RWPE1 (cell line): ENCODE measurements at regions not wholly inside any gene's neighbourhood (a gene's known extent, or its start where the extent isn't known, plus 50 kb on each side); places are given as distances from the start of the nearest gene placed in this dataset.

Experiments used
- CTCF ChIA-PET: fragments of 350-600 bp; sonication (Branson Sonifier 250); formaldehyde crosslinking; extraction: SDS; loops from one replicate; lab custom pipeline; 2021; lab: Yijun Ruan, JAX
- POLR2A ChIA-PET: fragments of 400-600 bp; formaldehyde crosslinking; extraction: SDS; loops from one replicate; lab custom pipeline; 2020; ENCODE audit warnings: antibody characterized with exemption; ENCODE audit not compliant: low non-redundant PET; lab: Yijun Ruan, JAX
- DNase-seq: peaks from one replicate; pipeline ENCODE4 v3.0.0; 2012; ENCODE audit warnings: low spot score
- H3K27ac ChIP-seq: fragments of 450-650 bp; 2 replicates; pipeline ENCODE4 v1.5.1; 2017
- TF ChIP-seq, protein P1 (sequence below): fragments of 450-650 bp; conservative IDR thresholded peaks from 2 replicates; pipeline ENCODE4 v1.5.1; 2017; ENCODE audit warnings: low read depth, mild to moderate bottlenecking

DNA sequence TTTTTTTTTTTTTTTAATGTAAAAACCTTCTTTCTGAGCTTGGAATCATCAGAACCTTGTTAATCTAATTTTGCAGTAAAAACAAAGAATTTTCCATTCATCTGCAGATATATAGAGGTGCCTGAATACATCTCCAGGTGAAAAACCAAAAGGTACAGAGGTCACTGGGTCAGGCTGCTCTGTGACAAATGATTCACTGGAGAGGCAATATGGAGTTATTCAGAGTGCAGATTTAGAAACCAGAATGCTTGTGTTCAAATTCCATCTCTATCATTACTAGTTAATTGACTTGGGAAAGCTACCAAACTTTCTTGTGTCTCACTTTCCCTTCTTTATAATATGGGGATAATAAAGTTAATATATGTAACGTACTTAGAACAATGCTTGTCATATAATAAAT is 51.5 kb upstream of the C1orf53 start:
- H3K27ac ChIP-seq = no peak overlapping the region
- TF ChIP-seq, protein P1, sequence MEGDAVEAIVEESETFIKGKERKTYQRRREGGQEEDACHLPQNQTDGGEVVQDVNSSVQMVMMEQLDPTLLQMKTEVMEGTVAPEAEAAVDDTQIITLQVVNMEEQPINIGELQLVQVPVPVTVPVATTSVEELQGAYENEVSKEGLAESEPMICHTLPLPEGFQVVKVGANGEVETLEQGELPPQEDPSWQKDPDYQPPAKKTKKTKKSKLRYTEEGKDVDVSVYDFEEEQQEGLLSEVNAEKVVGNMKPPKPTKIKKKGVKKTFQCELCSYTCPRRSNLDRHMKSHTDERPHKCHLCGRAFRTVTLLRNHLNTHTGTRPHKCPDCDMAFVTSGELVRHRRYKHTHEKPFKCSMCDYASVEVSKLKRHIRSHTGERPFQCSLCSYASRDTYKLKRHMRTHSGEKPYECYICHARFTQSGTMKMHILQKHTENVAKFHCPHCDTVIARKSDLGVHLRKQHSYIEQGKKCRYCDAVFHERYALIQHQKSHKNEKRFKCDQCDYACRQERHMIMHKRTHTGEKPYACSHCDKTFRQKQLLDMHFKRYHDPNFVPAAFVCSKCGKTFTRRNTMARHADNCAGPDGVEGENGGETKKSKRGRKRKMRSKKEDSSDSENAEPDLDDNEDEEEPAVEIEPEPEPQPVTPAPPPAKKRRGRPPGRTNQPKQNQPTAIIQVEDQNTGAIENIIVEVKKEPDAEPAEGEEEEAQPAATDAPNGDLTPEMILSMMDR = no peak
- ChIA-PET CTCF (no interaction called here), POLR2A (no interaction called here)
- no peak for DNase-seq

DNA sequence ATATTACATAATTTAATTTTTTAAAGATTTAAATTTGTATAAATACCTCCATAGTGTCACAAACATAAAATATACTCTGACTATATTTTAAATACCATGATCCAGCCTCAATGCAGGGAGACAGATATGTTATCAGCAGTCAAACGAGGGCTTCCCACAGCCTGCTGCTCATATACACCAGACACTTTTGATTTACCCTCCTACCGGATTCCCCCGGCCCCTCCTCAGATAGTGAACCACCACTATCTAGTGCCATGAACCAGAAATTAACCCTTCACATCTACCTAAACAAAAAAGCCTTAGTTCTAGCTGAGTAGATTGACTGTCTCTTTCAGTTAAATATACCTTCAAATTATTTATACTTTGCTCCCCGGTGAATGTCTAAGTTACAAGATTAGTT is 52.4 kb upstream of the C1orf53 start:
- no peak for DNase-seq
- CTCF ChIA-PET = interaction anchor here (0.6 kb wide), 1 partner anchor 8 kb away, joined by 5 read pairs; no protein-coding TSS in a partner anchor

DNA sequence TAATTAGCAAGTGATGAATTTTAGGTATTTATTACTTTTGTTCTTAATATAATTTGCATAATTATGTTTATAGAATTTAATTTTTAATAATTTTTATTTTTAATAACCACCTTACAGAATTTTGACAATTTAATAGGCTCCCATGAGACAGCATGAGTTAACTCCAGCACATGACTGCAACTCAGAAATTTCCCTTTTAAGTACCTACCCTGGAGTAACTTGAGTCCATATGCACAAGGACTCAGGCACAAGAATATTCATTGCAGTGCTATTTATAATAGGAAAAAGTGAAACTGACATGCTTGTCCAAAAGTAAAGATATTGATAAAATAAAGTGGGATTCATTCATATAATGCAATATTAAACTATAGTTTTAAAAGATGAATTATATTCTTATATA is 54.1 kb upstream of the C1orf53 start:
- POLR2A ChIA-PET = no interaction called here
- TF ChIP-seq, protein P1 = no peak
- CTCF ChIA-PET = no interaction called here

More for the DNA sequence above, 52.4 kb upstream of the C1orf53 start:
- H3K27ac ChIP-seq = no peak overlapping the region
- TF ChIP-seq, protein P1 = no peak
- POLR2A ChIA-PET = no interaction called here

DNA sequence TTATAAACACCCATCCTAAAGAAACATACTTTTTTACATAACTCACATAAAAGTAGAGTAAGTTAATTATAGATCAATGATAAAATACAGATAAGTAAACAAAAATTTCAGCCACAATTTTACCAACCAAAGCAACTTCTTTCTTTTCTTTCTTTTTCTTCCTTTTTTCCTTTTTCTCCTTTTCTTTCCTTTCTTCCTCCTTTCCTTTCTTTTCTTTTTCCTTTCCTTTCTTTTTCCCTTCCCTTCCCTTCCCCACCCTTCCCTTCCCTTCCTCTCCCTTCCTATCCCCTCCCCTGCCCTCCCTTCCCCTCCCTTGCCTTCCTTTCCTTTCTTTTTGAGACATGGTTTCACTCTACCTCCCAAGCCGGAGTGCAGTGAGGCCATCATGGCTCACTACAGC is 56.5 kb upstream of the C1orf53 start:
- DNase-seq = no peak
- ChIA-PET CTCF (no interaction called here), POLR2A (no interaction called here)
- no peak overlapping the region for H3K27ac ChIP-seq
- TF ChIP-seq, protein P1 = no peak

More for the DNA sequence above, 54.1 kb upstream of the C1orf53 start:
- no peak overlapping the region for H3K27ac ChIP-seq
- DNase-seq = no peak

DNA sequence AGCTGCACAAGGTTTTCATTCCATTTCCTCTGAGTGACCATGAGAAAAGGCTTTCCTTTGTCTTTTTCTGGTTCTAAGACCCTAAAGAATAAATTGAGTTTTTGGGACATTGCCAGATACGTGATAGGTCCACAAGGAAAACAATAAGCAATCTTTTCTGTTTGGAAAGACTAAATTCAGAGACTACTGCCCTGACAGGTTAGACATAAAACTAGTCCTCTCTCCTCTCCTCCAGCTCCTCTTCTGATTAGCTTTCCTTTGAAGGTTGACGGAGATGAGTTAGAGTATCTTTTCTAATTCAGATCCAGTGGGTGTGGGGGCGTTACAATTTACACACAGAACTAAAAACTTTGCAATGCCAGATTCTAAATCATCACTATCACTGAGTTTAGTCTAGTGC is 57.8 kb upstream of the C1orf53 start:
- no peak for DNase-seq
- H3K27ac ChIP-seq = no peak overlapping the region
- ChIA-PET CTCF (interaction anchor here (0.6 to 1.1 kb wide), 3 partner anchors 17 to 152 kb away, joined by 3 to 5 read pairs (median 3); no protein-coding TSS in a partner anchor), POLR2A (no interaction called here)
- TF ChIP-seq, protein P1 = no peak

DNA sequence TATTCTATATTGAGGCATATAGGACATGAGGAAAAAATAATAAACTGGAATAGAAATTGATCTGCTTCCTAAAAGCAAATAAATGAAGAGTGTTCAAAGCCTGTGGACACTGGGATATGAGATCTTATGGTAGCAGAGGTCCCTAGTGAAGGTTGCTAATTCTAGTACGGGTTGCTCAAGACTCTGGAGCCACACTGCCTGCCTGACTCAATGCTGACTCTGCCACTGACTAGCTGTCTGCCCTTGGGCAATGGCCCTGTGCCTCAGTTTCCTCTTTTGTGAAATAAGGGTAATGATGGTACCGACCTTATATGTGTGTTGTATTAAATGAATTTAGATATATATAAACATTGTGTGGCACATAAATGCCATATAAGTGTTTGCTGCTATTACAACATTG is 59.0 kb upstream of the C1orf53 start:
- TF ChIP-seq, protein P1 = no peak
- CTCF ChIA-PET = interaction anchor here (1.0 kb wide), 1 partner anchor 26 kb away, joined by 6 read pairs; no protein-coding TSS in a partner anchor
- no peak overlapping the region for H3K27ac ChIP-seq
- POLR2A ChIA-PET = no interaction called here
- DNase-seq = no peak
